ENCODE measurements at regions not wholly inside any gene's neighbourhood (a gene's known extent, or its start where the extent isn't known, plus 50 kb on each side); places are given as distances from the start of the nearest gene placed in this dataset.

- TF ChIP-seq, protein P1, sequence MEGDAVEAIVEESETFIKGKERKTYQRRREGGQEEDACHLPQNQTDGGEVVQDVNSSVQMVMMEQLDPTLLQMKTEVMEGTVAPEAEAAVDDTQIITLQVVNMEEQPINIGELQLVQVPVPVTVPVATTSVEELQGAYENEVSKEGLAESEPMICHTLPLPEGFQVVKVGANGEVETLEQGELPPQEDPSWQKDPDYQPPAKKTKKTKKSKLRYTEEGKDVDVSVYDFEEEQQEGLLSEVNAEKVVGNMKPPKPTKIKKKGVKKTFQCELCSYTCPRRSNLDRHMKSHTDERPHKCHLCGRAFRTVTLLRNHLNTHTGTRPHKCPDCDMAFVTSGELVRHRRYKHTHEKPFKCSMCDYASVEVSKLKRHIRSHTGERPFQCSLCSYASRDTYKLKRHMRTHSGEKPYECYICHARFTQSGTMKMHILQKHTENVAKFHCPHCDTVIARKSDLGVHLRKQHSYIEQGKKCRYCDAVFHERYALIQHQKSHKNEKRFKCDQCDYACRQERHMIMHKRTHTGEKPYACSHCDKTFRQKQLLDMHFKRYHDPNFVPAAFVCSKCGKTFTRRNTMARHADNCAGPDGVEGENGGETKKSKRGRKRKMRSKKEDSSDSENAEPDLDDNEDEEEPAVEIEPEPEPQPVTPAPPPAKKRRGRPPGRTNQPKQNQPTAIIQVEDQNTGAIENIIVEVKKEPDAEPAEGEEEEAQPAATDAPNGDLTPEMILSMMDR (IDR thresholded peaks at IDR 0.05 in 2 of 3, conservative IDR thresholded peaks at IDR 0.05 in 1 of 3; ENCODE audit: borderline replicate concordance in 1 of 3, insufficient read depth in 1 of 3, low read depth in 2 of 3, low read length in 2 of 3), result no peak; a peak in 1 of 6 replicates
- TF ChIP-seq POLR2A (IDR thresholded peaks at IDR 0.05; ENCODE audit: borderline replicate concordance, extremely low read depth, insufficient read depth, insufficient read length) (no peak), FOSL1 (IDR thresholded peaks at IDR 0.05; ENCODE audit: low read depth) (no peak), CEBPB (IDR thresholded peaks at IDR 0.05; ENCODE audit: low read depth) (no peak), EGR1 (IDR thresholded peaks at IDR 0.05; ENCODE audit: low read depth) (no peak), JUND (IDR thresholded peaks at IDR 0.05) (no peak), ZFX (IDR thresholded peaks at IDR 0.05) (no peak), EZH2phosphoT487 (IDR thresholded peaks at IDR 0.05; ENCODE audit: borderline replicate concordance) (no peak), SIN3A (IDR thresholded peaks at IDR 0.05; ENCODE audit: low read depth) (no peak), ATF3 (IDR thresholded peaks at IDR 0.05) (no peak), RAD21 (IDR thresholded peaks at IDR 0.05; ENCODE audit: low read depth) (peak; percentile 17; the same call in 1 of the 2 replicates)
- TF ChIP-seq, protein P2, sequence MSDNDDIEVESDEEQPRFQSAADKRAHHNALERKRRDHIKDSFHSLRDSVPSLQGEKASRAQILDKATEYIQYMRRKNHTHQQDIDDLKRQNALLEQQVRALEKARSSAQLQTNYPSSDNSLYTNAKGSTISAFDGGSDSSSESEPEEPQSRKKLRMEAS (IDR thresholded peaks at IDR 0.05), result no peak
Measured at GRCh38 chr9:82532504-82533180, 530.3 kb downstream of the RASEF start.
